ENCODE measurements at regions not wholly inside any gene's neighbourhood (a gene's known extent, or its start where the extent isn't known, plus 50 kb on each side); places are given as distances from the start of the nearest gene placed in this dataset.
"Not testable (repeated sequence)": the region's sequence is repeated elsewhere in the genome, so short reads cannot be mapped to it uniquely, and the experiment has no call there.

- POLR2A ChIA-PET, result no interaction called here
- no peak overlapping the region for H3K4me3 ChIP-seq (ENCODE audit: low read depth, low read length)
- DNase-seq (ENCODE audit: low read depth, low spot score), result no peak
- TF ChIP-seq CTCF (IDR thresholded peaks at IDR 0.05; ENCODE audit: insufficient read depth, low read length, missing control alignments), result no peak
- CTCF ChIA-PET, result interaction anchor here (1.4 kb wide), 1 partner anchor 17 kb away, joined by 5 read pairs; no protein-coding TSS in a partner anchor
Observed at GRCh38 chr21:35982717-35983116, 77.6 kb downstream of the SETD4 start.

DNA sequence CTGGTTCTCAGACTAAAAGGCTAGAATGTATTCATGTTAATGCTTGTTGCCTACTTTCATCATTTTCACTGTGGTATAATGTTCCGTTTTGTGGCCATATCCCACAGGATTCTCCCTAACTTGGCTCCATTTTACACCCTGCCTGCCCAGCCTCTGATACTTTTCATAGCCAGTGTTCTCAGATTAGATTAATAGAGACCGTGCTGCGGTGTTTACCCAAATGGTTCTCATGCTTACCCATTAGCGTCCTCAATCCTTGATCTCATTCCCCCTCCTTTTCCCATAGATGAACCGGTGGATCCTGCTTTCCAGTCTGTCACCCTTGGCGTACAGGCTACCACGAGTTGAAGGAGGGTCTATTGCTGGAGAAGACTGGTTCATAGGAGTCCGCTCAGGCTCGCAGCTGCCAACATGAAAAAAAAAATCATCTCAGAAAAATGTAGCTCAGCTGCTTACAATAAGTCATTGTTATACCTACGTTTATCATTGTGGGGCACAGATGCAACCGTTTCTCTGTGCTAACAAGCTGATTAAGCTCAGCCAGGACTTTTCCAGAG, 78.7 kb downstream of the SETD4 start:
- H3K4me3 ChIP-seq (ENCODE audit: low read depth, low read length), result no peak overlapping the region
- CTCF ChIA-PET, result interaction anchor here (0.6 to 1.4 kb wide), 2 partner anchors 18 to 54 kb away, joined by 3 to 5 read pairs; no protein-coding TSS in a partner anchor
- no peak for DNase-seq (ENCODE audit: low read depth, low spot score)
- POLR2A ChIA-PET, result no interaction called here
- TF ChIP-seq CTCF (IDR thresholded peaks at IDR 0.05; ENCODE audit: insufficient read depth, low read length, missing control alignments), result no peak

- ChIA-PET POLR2A (interaction anchor here (0.6 kb wide), 1 partner anchor 133 kb away, joined by 3 read pairs; no protein-coding TSS in a partner anchor), CTCF (no interaction called here)
- DNase-seq (ENCODE audit: low read depth, low spot score), result no peak
- no peak for TF ChIP-seq CTCF (IDR thresholded peaks at IDR 0.05; ENCODE audit: insufficient read depth, low read length, missing control alignments)
- H3K4me3 ChIP-seq (ENCODE audit: low read depth, low read length), result no peak overlapping the region
Observed at GRCh38 chr21:35980821-35981220, 79.5 kb downstream of the SETD4 start.

DNA sequence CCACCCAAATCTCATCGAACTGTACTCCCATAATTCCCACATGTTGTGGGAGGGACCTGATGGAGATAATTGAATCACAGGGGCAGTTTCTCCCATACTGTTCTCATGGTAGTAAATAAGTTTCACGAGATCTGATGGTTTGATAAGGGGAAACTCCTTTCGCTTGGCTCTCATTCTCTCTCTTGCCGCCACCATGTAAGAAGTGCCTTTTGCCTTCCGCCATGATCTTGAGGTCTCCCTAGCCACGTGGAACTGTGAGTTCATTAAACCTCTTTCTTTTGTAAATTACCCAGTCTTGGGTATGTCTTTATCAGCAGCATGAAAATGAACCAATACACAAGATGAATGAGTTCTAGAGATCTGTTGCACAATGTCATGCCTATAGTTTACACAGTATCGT, 82.5 kb downstream of the SETD4 start:
- DNase-seq (ENCODE audit: low read depth, low spot score); POLR2A ChIA-PET; H3K4me3 ChIP-seq (ENCODE audit: low read depth, low read length): not testable (repeated sequence)
- CTCF ChIA-PET, result interaction anchor here (1.2 kb wide), 1 partner anchor 26 kb away, joined by 3 read pairs; no protein-coding TSS in a partner anchor

DNA sequence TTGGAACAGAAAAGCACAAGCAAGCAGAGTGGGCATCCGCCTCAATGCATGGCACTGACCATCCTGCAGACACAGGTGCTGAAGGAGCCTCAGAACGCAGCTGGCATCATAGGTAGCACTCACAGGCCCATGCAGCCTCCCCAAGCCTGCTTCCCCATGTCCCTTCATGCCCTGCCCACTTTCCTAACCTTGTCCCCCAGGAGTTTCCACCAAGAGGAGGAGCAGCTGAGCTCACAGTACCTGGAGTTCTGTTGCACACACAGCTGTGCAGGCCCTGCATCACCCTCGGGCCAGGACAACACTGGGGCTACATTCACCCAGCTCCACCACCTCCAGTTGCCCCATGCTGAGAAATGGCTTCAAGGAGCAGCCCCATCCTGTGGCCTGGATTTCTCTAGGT, 83.4 kb downstream of the SETD4 start:
- TF ChIP-seq CTCF (IDR thresholded peaks at IDR 0.05; ENCODE audit: insufficient read depth, low read length, missing control alignments), result no peak
- DNase-seq (ENCODE audit: low read depth, low spot score), result no peak
- no peak overlapping the region for H3K4me3 ChIP-seq (ENCODE audit: low read depth, low read length)
- ChIA-PET CTCF (interaction anchor here (0.9 kb wide), 1 partner anchor 51 kb away, joined by 3 read pairs; no protein-coding TSS in a partner anchor), POLR2A (no interaction called here)

DNA sequence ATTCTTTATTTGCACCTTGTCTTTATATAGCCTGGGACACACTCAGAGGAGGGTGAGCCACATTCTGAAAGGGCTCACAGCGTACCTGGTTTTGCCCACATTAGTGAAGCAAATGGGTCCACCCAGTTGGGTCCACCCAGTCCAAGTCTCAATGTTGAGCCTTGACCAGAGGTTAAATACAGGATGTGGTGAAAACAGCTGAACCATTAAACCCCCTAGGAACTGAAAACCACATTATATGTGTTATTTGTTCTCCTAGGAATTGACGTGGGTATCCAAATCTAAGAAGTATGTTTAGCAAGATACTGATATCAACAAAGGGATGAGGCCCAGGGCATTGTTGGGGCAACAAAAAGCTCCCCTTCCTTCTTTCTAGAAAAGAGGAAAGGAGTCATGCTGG, 83.8 kb downstream of the SETD4 start:
- POLR2A ChIA-PET, result no interaction called here
- CTCF ChIA-PET, result interaction anchor here (0.9 to 1.1 kb wide), 2 partner anchors 8 to 51 kb away, joined by 3 read pairs; no protein-coding TSS in a partner anchor
- no peak for DNase-seq (ENCODE audit: low read depth, low spot score)

More for the DNA sequence above, 83.8 kb downstream of the SETD4 start:
- no peak for TF ChIP-seq CTCF (IDR thresholded peaks at IDR 0.05; ENCODE audit: insufficient read depth, low read length, missing control alignments)
- no peak overlapping the region for H3K4me3 ChIP-seq (ENCODE audit: low read depth, low read length)

Data from AG04449 (cell line).